CD4-positive, alpha-beta T cell (primary cell): ENCODE measurements at regions not wholly inside any gene's neighbourhood (a gene's known extent, or its start where the extent isn't known, plus 50 kb on each side); places are given as distances from the start of the nearest gene placed in this dataset.

ENCODE experiments used
- ATAC-seq: fragments of 200-7000 bp; cut with Tn5 transposase; one replicate; pipeline ENCODE4 v1.10.0; 2022; ENCODE audit warnings: mild to moderate bottlenecking; ENCODE audit not compliant: poor library complexity
- CTCF ChIA-PET: fragments of 350-600 bp; sonication (Branson Sonifier 250); formaldehyde crosslinking; loops from one replicate; lab custom pipeline; 2021; ENCODE audit warnings: antibody characterized with exemption, inconsistent platforms; lab: Charles Lee
- POLR2A ChIA-PET: fragments of 350-600 bp; sonication (Branson Sonifier 250); formaldehyde crosslinking; loops from one replicate; lab custom pipeline; 2021; ENCODE audit warnings: antibody characterized with exemption, inconsistent platforms; lab: Charles Lee
- DNase-seq, 14 experiments: peaks; one replicate each; pipeline ENCODE4 v3.0.0-alpha.2; 2013 to 2020; ENCODE audit warnings: mixed read lengths in 2 of 14
- H3K27ac ChIP-seq, 2 donors: one replicate each; pipeline versions ENCODE4 v1.5.1 to v1.7.0; 2013; ENCODE audit warnings: low read length in 2 of 2, low read depth in 1 of 2, mild to moderate bottlenecking in 1 of 2
- H3K27me3 ChIP-seq, 2 experiments: 1 replicate in 1 of 2; 2 replicates in 1 of 2; pipeline versions ENCODE4 v1.6.1 to v1.7.0; 2013; ENCODE audit warnings: low read length in 2 of 2, control low read depth in 1 of 2, mild to moderate bottlenecking in 1 of 2, moderate library complexity in 1 of 2; ENCODE audit not compliant: insufficient read depth in 2 of 2, control insufficient read depth in 1 of 2
- H3K36me3 ChIP-seq: one replicate; pipeline ENCODE4 v1.6.1; 2013; ENCODE audit warnings: low read length, control low read depth; ENCODE audit not compliant: insufficient read depth
- H3K4me1 ChIP-seq: one replicate; pipeline ENCODE4 v1.6.1; 2013; ENCODE audit warnings: low read length, control low read depth; ENCODE audit not compliant: insufficient read depth
- H3K4me3 ChIP-seq: one replicate; pipeline ENCODE4 v1.5.1; 2013; ENCODE audit warnings: mild to moderate bottlenecking, low read length, moderate library complexity
- H3K9me3 ChIP-seq, 2 experiments: 1 replicate in 1 of 2; 2 replicates in 1 of 2; pipeline versions ENCODE4 v1.6.1 to v1.7.0; 2013; ENCODE audit warnings: low read length in 2 of 2, mild to moderate bottlenecking in 2 of 2, control low read depth in 1 of 2, moderate library complexity in 1 of 2; ENCODE audit not compliant: control insufficient read depth in 1 of 2, insufficient read depth in 1 of 2
- H3K27ac Mint-ChIP-seq: one replicate; pipeline ENCODE4 v1.8.0; 2020; ENCODE audit warnings: mixed read lengths
- H3K27me3 Mint-ChIP-seq: one replicate; pipeline ENCODE4 v1.8.0; 2021; ENCODE audit warnings: mixed read lengths
- H3K36me3 Mint-ChIP-seq: one replicate; pipeline ENCODE4 v1.8.0; 2021; ENCODE audit warnings: low read depth, mixed read lengths
- H3K4me1 Mint-ChIP-seq: one replicate; pipeline ENCODE4 v1.8.0; 2021; ENCODE audit warnings: low read depth, mixed read lengths
- H3K4me3 Mint-ChIP-seq: one replicate; pipeline ENCODE4 v1.8.0; 2020; ENCODE audit warnings: mild to moderate bottlenecking, mixed read lengths
- H3K9me3 Mint-ChIP-seq: one replicate; pipeline ENCODE4 v1.8.0; 2020; ENCODE audit warnings: mixed read lengths
- intact Hi-C, 2 experiments: fragments of 100-400 bp; cut with DNase I in 1 of 2; cut with micrococcal nuclease in 1 of 2; formaldehyde crosslinking; loops; one replicate each; pipeline versions ENCODE4 v1.15.1 to v1.9.0; 2023 to 2025; cut with DNase I, micrococcal nuclease
- TF ChIP-seq, protein P1 (sequence below): fragments of 200-600 bp; IDR thresholded peaks from one replicate; pipeline ENCODE4 v1.8.0; 2022; ENCODE audit warnings: antibody characterized with exemption, mild to moderate bottlenecking

DNA sequence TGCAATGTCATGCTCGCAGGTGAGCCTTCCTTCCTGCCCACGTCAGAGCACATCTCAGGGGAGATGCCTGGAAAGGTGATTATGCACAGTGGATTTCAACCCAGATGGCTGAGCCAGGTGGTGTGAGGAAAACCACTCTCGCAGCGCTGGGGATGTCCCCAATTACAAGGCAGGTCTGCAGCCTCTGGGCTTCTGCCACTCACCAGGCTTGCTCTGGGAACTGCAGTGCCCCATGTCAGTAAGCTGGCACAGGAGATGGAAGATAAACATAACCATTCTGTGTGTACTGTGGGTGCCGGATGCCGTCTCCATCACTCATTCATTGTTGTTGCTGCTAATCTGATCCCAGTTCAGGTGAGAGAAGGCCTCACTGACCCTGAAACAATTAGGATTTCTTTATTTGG is 222.9 kb upstream of the PITRM1 start:
- no peak for ATAC-seq
- intact Hi-C loops, result no loop called here
- H3K4me3 ChIP-seq, result no peak overlapping the region
- no peaks in the 10 kb centered on the region for H3K36me3 ChIP-seq
- ChIA-PET CTCF (no interaction called here), POLR2A (no interaction called here)
- TF ChIP-seq, protein P1, sequence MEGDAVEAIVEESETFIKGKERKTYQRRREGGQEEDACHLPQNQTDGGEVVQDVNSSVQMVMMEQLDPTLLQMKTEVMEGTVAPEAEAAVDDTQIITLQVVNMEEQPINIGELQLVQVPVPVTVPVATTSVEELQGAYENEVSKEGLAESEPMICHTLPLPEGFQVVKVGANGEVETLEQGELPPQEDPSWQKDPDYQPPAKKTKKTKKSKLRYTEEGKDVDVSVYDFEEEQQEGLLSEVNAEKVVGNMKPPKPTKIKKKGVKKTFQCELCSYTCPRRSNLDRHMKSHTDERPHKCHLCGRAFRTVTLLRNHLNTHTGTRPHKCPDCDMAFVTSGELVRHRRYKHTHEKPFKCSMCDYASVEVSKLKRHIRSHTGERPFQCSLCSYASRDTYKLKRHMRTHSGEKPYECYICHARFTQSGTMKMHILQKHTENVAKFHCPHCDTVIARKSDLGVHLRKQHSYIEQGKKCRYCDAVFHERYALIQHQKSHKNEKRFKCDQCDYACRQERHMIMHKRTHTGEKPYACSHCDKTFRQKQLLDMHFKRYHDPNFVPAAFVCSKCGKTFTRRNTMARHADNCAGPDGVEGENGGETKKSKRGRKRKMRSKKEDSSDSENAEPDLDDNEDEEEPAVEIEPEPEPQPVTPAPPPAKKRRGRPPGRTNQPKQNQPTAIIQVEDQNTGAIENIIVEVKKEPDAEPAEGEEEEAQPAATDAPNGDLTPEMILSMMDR, result no peak
- H3K27ac ChIP-seq, result no peak overlapping the region
- H3K9me3 ChIP-seq, result no peaks in the 10 kb centered on the region
- Mint-ChIP-seq H3K4me3 (no peak overlapping the region), H3K27ac (no peak overlapping the region), H3K27me3 (no peaks in the 10 kb centered on the region), H3K36me3 (no peaks in the 10 kb centered on the region), H3K4me1 (no peaks in the 10 kb centered on the region), H3K9me3 (no peaks in the 10 kb centered on the region)
- H3K27me3 ChIP-seq, result no peaks in the 10 kb centered on the region
- H3K4me1 ChIP-seq, result no peaks in the 10 kb centered on the region
- no peak for DNase-seq

DNA sequence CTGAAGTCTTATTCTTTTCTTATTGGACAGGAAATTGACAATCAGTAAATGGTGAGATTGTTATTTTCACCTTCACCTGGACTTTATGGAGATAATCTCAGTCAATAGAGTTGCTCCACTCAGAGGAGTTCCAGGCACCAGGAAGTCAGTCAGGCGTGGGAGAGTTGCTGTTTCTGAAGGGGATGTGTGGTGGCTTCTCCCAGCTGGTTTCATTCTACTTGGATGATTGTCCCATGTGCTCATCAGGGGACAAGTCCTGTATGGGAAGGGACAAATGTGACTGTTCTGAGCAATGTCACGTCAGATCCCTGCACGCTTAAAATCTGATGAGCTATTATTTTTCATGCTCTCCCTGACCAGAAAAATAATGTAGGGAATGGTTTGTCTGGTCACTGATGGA is 222.5 kb upstream of the PITRM1 start:
- no peaks in the 10 kb centered on the region for H3K9me3 ChIP-seq
- CTCF ChIA-PET, result no interaction called here
- ATAC-seq, result no peak
- TF ChIP-seq, protein P1, result no peak
- no peaks in the 10 kb centered on the region for H3K4me1 Mint-ChIP-seq
- no peak overlapping the region for H3K27ac Mint-ChIP-seq
- no peaks in the 10 kb centered on the region for H3K27me3 Mint-ChIP-seq
- H3K36me3 Mint-ChIP-seq, result no peaks in the 10 kb centered on the region
- no peaks in the 10 kb centered on the region for H3K27me3 ChIP-seq
- intact Hi-C loops, result no loop called here
- H3K27ac ChIP-seq, result no peak overlapping the region
- H3K4me1 ChIP-seq, result no peaks in the 10 kb centered on the region
- no peak overlapping the region for H3K4me3 ChIP-seq
- H3K36me3 ChIP-seq, result no peaks in the 10 kb centered on the region
- no peaks in the 10 kb centered on the region for H3K9me3 Mint-ChIP-seq
- no peak overlapping the region for H3K4me3 Mint-ChIP-seq
- DNase-seq, result no peak
- POLR2A ChIA-PET, result no interaction called here

DNA sequence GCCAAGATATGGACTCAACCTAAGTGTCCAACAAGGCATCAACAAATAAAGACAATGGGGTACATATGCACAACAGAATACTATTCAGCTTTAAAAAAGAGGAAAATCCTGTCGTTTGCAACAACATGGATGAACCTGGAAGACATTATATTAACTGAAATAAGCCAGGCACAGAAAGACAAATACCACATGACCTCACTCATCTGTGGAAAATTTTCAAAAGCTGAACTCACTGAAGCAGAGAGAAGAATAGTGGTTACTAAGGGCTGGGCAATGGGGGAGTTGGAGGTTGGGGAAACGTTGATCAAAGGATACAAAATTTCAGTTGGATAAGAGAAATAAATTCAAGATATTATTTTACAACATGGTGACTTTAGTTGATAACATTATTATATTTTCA is 221.4 kb upstream of the PITRM1 start:
- Histone ChIP-seq H3K9me3 (no peaks in the 10 kb centered on the region), H3K27me3 (no peaks in the 10 kb centered on the region), H3K27ac (no peak overlapping the region), H3K4me3 (no peak overlapping the region), H3K36me3 (no peaks in the 10 kb centered on the region), H3K4me1 (no peaks in the 10 kb centered on the region)
- intact Hi-C loops, result no loop called here
- ChIA-PET CTCF (interaction anchor here (0.9 kb wide), 1 partner anchor 9 kb away, joined by 3 read pairs; no protein-coding TSS in a partner anchor), POLR2A (no interaction called here)
- Mint-ChIP-seq H3K4me3 (no peak overlapping the region), H3K27me3 (no peaks in the 10 kb centered on the region), H3K9me3 (no peaks in the 10 kb centered on the region), H3K27ac (no peak overlapping the region), H3K36me3 (no peaks in the 10 kb centered on the region), H3K4me1 (no peaks in the 10 kb centered on the region)
- DNase-seq, result no peak
- TF ChIP-seq, protein P1, result no peak
- ATAC-seq, result no peak
